SK-N-SH (cell line): ENCODE measurements at regions not wholly inside any gene's neighbourhood (a gene's known extent, or its start where the extent isn't known, plus 50 kb on each side); places are given as distances from the start of the nearest gene placed in this dataset.

Source experiments
- EP300 ChIP-seq, 2 experiments: IDR thresholded peaks; 2 replicates each; pipeline versions ENCODE4 v1.4.0 to v1.6.1; 2012; ENCODE audit warnings: borderline replicate concordance in 1 of 2, low read depth in 1 of 2, low read length in 1 of 2
- FOXM1 ChIP-seq: IDR thresholded peaks from 2 replicates; pipeline ENCODE4 v1.4.0; 2012; ENCODE audit warnings: low read depth, mild to moderate bottlenecking
- MEF2A ChIP-seq: IDR thresholded peaks from 2 replicates; pipeline ENCODE4 v1.4.0; 2012; ENCODE audit warnings: low read depth, borderline replicate concordance
- MXI1 ChIP-seq: IDR thresholded peaks from 2 replicates; pipeline ENCODE4 v1.6.1; 2012; ENCODE audit warnings: mild to moderate bottlenecking, low read depth, low read length, improper control_type of control experiment
- NFIC ChIP-seq: IDR thresholded peaks from 2 replicates; pipeline ENCODE4 v1.4.0; 2012; ENCODE audit warnings: borderline replicate concordance
- NRF1 ChIP-seq: IDR thresholded peaks from 2 replicates; pipeline ENCODE4 v1.6.1; 2012; ENCODE audit warnings: low read depth, mild to moderate bottlenecking, low read length
- RAD21 ChIP-seq: IDR thresholded peaks from 2 replicates; pipeline ENCODE4 v1.6.1; 2012; ENCODE audit warnings: mild to moderate bottlenecking, low read length
- SMC3 ChIP-seq: IDR thresholded peaks from 2 replicates; pipeline ENCODE4 v1.6.1; 2012; ENCODE audit warnings: low read depth, low read length, improper control_type of control experiment
- TAF1 ChIP-seq: IDR thresholded peaks from 2 replicates; pipeline ENCODE4 v1.6.1; 2012; ENCODE audit warnings: low read depth, mild to moderate bottlenecking, low read length, moderate library complexity, borderline replicate concordance
- TCF12 ChIP-seq: IDR thresholded peaks from 2 replicates; pipeline ENCODE4 v1.4.0; 2012
- YY1 ChIP-seq: IDR thresholded peaks from 2 replicates; pipeline ENCODE4 v1.4.0; 2012; ENCODE audit warnings: low read depth, mild to moderate bottlenecking
- TF ChIP-seq, protein P1 (sequence below): fragments of 200-600 bp; sonication (generic); IDR thresholded peaks from 2 replicates; pipeline ENCODE4 v1.6.1; 2017; ENCODE audit warnings: antibody characterized with exemption, mild to moderate bottlenecking, moderate library complexity
- TF ChIP-seq, protein P2 (sequence below): IDR thresholded peaks from 2 replicates; pipeline ENCODE4 v1.6.1; 2012; ENCODE audit warnings: mild to moderate bottlenecking, low read depth, low read length, moderate library complexity
- TF ChIP-seq, protein P3 (sequence below): IDR thresholded peaks from 2 replicates; pipeline ENCODE4 v1.4.0; 2012; ENCODE audit warnings: low read depth, borderline replicate concordance

DNA sequence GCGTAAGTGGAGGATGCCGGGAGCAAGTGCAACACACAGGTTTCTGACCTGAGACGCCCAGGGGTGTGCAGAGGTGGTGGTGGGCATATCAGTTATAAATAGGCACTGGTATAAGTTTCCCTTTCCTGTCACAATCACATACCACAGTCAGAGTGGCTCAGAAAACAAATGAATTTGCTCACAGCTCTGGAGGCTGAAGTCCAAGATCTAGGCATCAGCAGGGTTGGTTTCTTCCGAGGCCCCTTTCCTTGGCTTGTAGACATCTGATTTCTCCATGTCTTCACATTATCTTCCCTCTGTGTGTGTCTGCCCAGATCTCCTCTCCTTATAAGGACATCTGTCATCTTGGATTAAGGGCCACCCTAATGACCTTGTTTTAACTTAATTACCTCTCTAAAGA lies 250.5 kb upstream of the TNRC6C start:
- TF ChIP-seq, protein P1, sequence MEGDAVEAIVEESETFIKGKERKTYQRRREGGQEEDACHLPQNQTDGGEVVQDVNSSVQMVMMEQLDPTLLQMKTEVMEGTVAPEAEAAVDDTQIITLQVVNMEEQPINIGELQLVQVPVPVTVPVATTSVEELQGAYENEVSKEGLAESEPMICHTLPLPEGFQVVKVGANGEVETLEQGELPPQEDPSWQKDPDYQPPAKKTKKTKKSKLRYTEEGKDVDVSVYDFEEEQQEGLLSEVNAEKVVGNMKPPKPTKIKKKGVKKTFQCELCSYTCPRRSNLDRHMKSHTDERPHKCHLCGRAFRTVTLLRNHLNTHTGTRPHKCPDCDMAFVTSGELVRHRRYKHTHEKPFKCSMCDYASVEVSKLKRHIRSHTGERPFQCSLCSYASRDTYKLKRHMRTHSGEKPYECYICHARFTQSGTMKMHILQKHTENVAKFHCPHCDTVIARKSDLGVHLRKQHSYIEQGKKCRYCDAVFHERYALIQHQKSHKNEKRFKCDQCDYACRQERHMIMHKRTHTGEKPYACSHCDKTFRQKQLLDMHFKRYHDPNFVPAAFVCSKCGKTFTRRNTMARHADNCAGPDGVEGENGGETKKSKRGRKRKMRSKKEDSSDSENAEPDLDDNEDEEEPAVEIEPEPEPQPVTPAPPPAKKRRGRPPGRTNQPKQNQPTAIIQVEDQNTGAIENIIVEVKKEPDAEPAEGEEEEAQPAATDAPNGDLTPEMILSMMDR: no peak
- TF ChIP-seq NFIC: no peak
- TF ChIP-seq TCF12: no peak
- no peak for TF ChIP-seq MXI1
- no peak for TF ChIP-seq FOXM1
- TF ChIP-seq EP300 (IDR thresholded peaks at IDR 0.05; ENCODE audit: borderline replicate concordance in 1 of 2, low read depth in 1 of 2, low read length in 1 of 2): no peak
- no peak for TF ChIP-seq SMC3
- no peak for TF ChIP-seq MEF2A
- TF ChIP-seq, protein P2, sequence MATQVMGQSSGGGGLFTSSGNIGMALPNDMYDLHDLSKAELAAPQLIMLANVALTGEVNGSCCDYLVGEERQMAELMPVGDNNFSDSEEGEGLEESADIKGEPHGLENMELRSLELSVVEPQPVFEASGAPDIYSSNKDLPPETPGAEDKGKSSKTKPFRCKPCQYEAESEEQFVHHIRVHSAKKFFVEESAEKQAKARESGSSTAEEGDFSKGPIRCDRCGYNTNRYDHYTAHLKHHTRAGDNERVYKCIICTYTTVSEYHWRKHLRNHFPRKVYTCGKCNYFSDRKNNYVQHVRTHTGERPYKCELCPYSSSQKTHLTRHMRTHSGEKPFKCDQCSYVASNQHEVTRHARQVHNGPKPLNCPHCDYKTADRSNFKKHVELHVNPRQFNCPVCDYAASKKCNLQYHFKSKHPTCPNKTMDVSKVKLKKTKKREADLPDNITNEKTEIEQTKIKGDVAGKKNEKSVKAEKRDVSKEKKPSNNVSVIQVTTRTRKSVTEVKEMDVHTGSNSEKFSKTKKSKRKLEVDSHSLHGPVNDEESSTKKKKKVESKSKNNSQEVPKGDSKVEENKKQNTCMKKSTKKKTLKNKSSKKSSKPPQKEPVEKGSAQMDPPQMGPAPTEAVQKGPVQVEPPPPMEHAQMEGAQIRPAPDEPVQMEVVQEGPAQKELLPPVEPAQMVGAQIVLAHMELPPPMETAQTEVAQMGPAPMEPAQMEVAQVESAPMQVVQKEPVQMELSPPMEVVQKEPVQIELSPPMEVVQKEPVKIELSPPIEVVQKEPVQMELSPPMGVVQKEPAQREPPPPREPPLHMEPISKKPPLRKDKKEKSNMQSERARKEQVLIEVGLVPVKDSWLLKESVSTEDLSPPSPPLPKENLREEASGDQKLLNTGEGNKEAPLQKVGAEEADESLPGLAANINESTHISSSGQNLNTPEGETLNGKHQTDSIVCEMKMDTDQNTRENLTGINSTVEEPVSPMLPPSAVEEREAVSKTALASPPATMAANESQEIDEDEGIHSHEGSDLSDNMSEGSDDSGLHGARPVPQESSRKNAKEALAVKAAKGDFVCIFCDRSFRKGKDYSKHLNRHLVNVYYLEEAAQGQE: no peak
- no peak for TF ChIP-seq RAD21
- no peak for TF ChIP-seq YY1
- no peak for TF ChIP-seq TAF1
- TF ChIP-seq NRF1: no peak
- TF ChIP-seq, protein P3, sequence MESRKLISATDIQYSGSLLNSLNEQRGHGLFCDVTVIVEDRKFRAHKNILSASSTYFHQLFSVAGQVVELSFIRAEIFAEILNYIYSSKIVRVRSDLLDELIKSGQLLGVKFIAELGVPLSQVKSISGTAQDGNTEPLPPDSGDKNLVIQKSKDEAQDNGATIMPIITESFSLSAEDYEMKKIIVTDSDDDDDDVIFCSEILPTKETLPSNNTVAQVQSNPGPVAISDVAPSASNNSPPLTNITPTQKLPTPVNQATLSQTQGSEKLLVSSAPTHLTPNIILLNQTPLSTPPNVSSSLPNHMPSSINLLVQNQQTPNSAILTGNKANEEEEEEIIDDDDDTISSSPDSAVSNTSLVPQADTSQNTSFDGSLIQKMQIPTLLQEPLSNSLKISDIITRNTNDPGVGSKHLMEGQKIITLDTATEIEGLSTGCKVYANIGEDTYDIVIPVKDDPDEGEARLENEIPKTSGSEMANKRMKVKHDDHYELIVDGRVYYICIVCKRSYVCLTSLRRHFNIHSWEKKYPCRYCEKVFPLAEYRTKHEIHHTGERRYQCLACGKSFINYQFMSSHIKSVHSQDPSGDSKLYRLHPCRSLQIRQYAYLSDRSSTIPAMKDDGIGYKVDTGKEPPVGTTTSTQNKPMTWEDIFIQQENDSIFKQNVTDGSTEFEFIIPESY: no peak
